ENCODE measurements at regions not wholly inside any gene's neighbourhood (a gene's known extent, or its start where the extent isn't known, plus 50 kb on each side); places are given as distances from the start of the nearest gene placed in this dataset.

DNA sequence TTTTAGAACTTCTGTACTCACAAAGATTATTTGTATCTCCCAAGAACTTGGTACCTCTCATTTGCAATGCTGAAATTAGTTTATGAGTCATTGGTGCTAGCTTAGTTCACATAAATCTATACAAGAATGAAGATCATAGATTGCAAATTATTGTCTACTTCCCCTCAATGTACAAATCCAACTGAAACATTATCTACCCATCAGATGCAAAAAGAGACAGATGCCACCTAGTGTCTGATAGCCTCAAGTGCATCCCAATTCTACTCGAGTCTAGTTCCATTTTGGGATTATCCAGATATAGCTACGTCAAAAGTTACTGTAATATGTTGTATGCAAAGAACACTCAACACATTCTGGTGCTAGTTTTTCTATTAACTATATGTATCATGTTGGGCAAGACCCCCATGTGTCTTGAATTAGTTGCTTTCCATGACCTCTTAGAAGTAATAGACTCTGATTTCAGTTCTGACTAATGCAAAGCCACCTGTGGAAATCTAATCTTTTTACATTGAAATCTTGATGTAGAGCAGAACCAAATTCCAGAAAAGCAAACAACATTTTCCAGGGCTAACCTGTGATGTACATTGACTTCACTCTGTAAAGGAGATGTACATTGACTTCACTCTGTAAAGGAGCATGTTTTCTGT is 210.0 kb downstream of the RBM43 start:
- no peaks in the 10 kb centered on the region for H3K27me3 ChIP-seq (ENCODE audit: low read depth)
- in situ Hi-C loops (cut with MboI; ENCODE audit: low sequenced_read_pairs): loop anchor here (25.0 kb wide), 1 partner anchor 186 kb away; no protein-coding TSS in a partner anchor
- no peak overlapping the region for H3K4me3 ChIP-seq
- no peaks in the 10 kb centered on the region for H3K4me1 ChIP-seq
- no peaks in the 10 kb centered on the region for H3K9me3 ChIP-seq
- peak; percentile 59 to 60 for DNase-seq (ENCODE audit: low spot score in 2 of 2)
- no peaks in the 10 kb centered on the region for H3K36me3 ChIP-seq (replicated peaks)

GRCh38 chr2:151049746-151050145 is 211.9 kb downstream of the RBM43 start:
- Histone ChIP-seq H3K36me3 (replicated peaks) (no peaks in the 10 kb centered on the region), H3K9me3 (no peaks in the 10 kb centered on the region), H3K4me1 (no peaks in the 10 kb centered on the region), H3K27me3 (ENCODE audit: low read depth) (no peaks in the 10 kb centered on the region), H3K4me3 (no peak overlapping the region)
- in situ Hi-C loops (cut with MboI; ENCODE audit: low sequenced_read_pairs): loop anchor here (25.0 kb wide), 1 partner anchor 188 kb away; no protein-coding TSS in a partner anchor
- DNase-seq (ENCODE audit: low spot score in 2 of 2): no peak

- no peak for DNase-seq (ENCODE audit: low spot score in 2 of 2)
- Histone ChIP-seq H3K4me3 (no peak overlapping the region), H3K4me1 (no peaks in the 10 kb centered on the region), H3K36me3 (replicated peaks) (no peaks in the 10 kb centered on the region), H3K9me3 (no peaks in the 10 kb centered on the region), H3K27me3 (ENCODE audit: low read depth) (no peaks in the 10 kb centered on the region)
- in situ Hi-C loops (cut with MboI; ENCODE audit: low sequenced_read_pairs): no loop called here
These were observed 213.2 kb downstream of the RBM43 start for GRCh38 chr2:151048331-151049054.

GRCh38 chr2:151043484-151043883 is 218.2 kb downstream of the RBM43 start:
- H3K27me3 ChIP-seq (ENCODE audit: low read depth): no peaks in the 10 kb centered on the region
- H3K4me3 ChIP-seq: no peak overlapping the region
- H3K36me3 ChIP-seq (replicated peaks): no peaks in the 10 kb centered on the region
- H3K9me3 ChIP-seq: no peaks in the 10 kb centered on the region
- no peaks in the 10 kb centered on the region for H3K4me1 ChIP-seq
- in situ Hi-C loops (cut with MboI; ENCODE audit: low sequenced_read_pairs): no loop called here
- no peak for DNase-seq (ENCODE audit: low spot score in 2 of 2)

- H3K27me3 ChIP-seq (ENCODE audit: low read depth): no peaks in the 10 kb centered on the region
- H3K4me3 ChIP-seq: no peak overlapping the region
- H3K9me3 ChIP-seq: no peaks in the 10 kb centered on the region
- in situ Hi-C loops (cut with MboI; ENCODE audit: low sequenced_read_pairs): no loop called here
- no peaks in the 10 kb centered on the region for H3K4me1 ChIP-seq
- H3K36me3 ChIP-seq (replicated peaks): no peaks in the 10 kb centered on the region
- no peak for DNase-seq (ENCODE audit: low spot score in 2 of 2)
These were observed 218.7 kb downstream of the RBM43 start for GRCh38 chr2:151042964-151043363.

GRCh38 chr2:151040039-151040438 is 221.6 kb downstream of the RBM43 start:
- H3K4me1 ChIP-seq: no peaks in the 10 kb centered on the region
- H3K9me3 ChIP-seq: no peaks in the 10 kb centered on the region
- DNase-seq (ENCODE audit: low spot score in 2 of 2): no peak
- in situ Hi-C loops (cut with MboI; ENCODE audit: low sequenced_read_pairs): no loop called here
- no peaks in the 10 kb centered on the region for H3K27me3 ChIP-seq (ENCODE audit: low read depth)
- H3K4me3 ChIP-seq: no peak overlapping the region
- no peaks in the 10 kb centered on the region for H3K36me3 ChIP-seq (replicated peaks)

GRCh38 chr2:151038516-151038915 is 223.1 kb downstream of the RBM43 start:
- Histone ChIP-seq H3K36me3 (replicated peaks) (no peaks in the 10 kb centered on the region), H3K9me3 (no peaks in the 10 kb centered on the region), H3K4me1 (no peaks in the 10 kb centered on the region), H3K27me3 (ENCODE audit: low read depth) (no peaks in the 10 kb centered on the region), H3K4me3 (no peak overlapping the region)
- in situ Hi-C loops (cut with MboI; ENCODE audit: low sequenced_read_pairs): no loop called here
- DNase-seq (ENCODE audit: low spot score in 2 of 2): no peak

GRCh38 chr2:151037434-151037833 is 224.2 kb downstream of the RBM43 start:
- in situ Hi-C loops (cut with MboI; ENCODE audit: low sequenced_read_pairs): no loop called here
- H3K9me3 ChIP-seq: no peaks in the 10 kb centered on the region
- H3K27me3 ChIP-seq (ENCODE audit: low read depth): no peaks in the 10 kb centered on the region
- no peaks in the 10 kb centered on the region for H3K4me1 ChIP-seq
- H3K4me3 ChIP-seq: no peak overlapping the region
- H3K36me3 ChIP-seq (replicated peaks): no peaks in the 10 kb centered on the region
- DNase-seq (ENCODE audit: low spot score in 2 of 2): no peak

DNA sequence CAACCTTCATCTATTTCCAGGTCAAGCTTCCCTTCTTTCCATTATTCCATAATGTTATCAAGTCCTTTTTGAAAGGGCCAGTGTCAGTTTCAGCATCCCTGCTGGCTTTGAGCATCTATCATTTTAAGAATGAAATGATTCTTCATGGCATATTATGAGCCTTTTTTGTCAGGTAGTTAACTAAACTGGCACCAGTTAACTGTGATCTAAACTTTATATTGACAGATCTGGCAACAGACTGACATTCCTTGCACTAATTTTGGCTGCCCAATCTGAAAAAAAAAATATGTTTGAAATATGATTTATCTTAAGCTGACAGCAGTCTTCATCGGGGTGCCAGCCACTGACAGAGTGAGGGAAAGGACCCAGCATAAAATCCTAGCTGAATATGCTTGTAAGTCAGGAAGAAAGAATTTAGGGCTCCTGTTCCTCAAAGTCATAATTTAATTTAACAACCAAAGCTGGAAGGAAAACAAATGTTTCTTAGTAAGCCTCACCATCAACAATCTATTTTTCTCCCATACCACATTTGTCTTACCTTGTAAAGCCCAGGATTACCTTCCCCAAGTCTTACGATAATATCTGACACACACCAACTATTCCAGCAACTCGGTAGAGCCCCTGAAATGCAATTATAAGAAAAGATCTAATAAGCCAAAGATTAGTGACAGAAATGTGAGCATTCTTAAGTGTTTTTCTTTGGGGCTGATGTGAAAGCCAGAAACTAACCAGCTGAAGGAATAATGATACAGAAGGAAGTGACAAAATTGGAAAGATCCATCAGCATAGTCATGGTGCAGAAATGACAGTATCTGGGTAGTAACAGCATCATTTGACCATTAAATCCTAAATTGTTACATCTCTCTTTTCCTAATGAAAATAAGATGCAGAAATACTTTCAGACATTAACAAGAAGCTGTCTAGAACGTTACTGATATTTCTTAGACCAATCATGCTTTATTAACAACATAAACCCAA is 228.1 kb downstream of the RBM43 start:
- 0 out of 2 replicates have a peak, but pooled peaks cover 3% of the 10 kb centered on the region for H3K27me3 ChIP-seq (ENCODE audit: low read depth)
- no peak for DNase-seq (ENCODE audit: low spot score in 2 of 2)
- in situ Hi-C loops (cut with MboI; ENCODE audit: low sequenced_read_pairs): no loop called here
- no peaks in the 10 kb centered on the region for H3K36me3 ChIP-seq (replicated peaks)
- no peak overlapping the region for H3K4me3 ChIP-seq
- no peaks in the 10 kb centered on the region for H3K4me1 ChIP-seq
- no peaks in the 10 kb centered on the region for H3K9me3 ChIP-seq

DNA sequence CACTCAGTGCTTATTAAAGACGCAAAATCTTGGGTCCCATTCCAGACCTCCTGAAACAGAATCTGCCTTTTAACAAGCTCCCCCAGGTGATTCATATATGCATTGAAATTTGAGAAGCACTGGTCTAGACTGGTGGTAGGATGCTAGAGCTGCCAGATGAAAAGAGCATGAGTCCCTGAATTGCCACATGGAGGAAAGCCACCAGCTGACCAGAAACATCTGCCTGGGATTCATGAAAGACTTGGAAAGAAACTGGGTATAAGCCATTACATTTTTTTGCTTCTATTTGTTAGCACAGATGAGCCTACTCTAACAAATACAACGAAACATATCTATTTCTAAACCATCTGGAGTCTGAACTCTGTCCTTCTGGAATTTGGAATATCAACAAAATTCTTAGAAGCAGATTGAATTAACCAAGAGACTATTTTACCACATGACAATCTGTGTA is 228.9 kb downstream of the RBM43 start:
- Histone ChIP-seq H3K4me1 (no peaks in the 10 kb centered on the region), H3K4me3 (no peak overlapping the region), H3K9me3 (no peaks in the 10 kb centered on the region), H3K27me3 (ENCODE audit: low read depth) (0 out of 2 replicates have a peak, but pooled peaks cover 3% of the 10 kb centered on the region), H3K36me3 (replicated peaks) (no peaks in the 10 kb centered on the region)
- in situ Hi-C loops (cut with MboI; ENCODE audit: low sequenced_read_pairs): no loop called here
- no peak for DNase-seq (ENCODE audit: low spot score in 2 of 2)

- 0 out of 2 replicates have a peak, but pooled peaks cover 3% of the 10 kb centered on the region for H3K27me3 ChIP-seq (ENCODE audit: low read depth)
- H3K4me3 ChIP-seq: no peak overlapping the region
- H3K4me1 ChIP-seq: no peaks in the 10 kb centered on the region
- peak in 1 of 2 experiments; percentile 29 for DNase-seq (ENCODE audit: low spot score in 2 of 2)
- H3K36me3 ChIP-seq (replicated peaks): no peaks in the 10 kb centered on the region
- in situ Hi-C loops (cut with MboI; ENCODE audit: low sequenced_read_pairs): no loop called here
- H3K9me3 ChIP-seq: no peaks in the 10 kb centered on the region
These were observed 230.9 kb downstream of the RBM43 start for GRCh38 chr2:151030663-151031230.

- 0 out of 2 replicates have a peak, but pooled peaks cover 3% of the 10 kb centered on the region for H3K27me3 ChIP-seq (ENCODE audit: low read depth)
These were observed 232.1 kb downstream of the RBM43 start for GRCh38 chr2:151029406-151030157.

More at GRCh38 chr2:151029406-151030157, 232.1 kb downstream of the RBM43 start:
- in situ Hi-C loops (cut with MboI; ENCODE audit: low sequenced_read_pairs): no loop called here
- DNase-seq (ENCODE audit: low spot score in 2 of 2): no peak
- Histone ChIP-seq H3K36me3 (replicated peaks) (no peaks in the 10 kb centered on the region), H3K9me3 (no peaks in the 10 kb centered on the region), H3K4me3 (no peak overlapping the region), H3K4me1 (no peaks in the 10 kb centered on the region)
